ENCODE measurements at regions not wholly inside any gene's neighbourhood (a gene's known extent, or its start where the extent isn't known, plus 50 kb on each side); places are given as distances from the start of the nearest gene placed in this dataset.
A peak's percentile ranks its signal among the peaks of the same experiment; 100 is the strongest.

GRCh38 chr3:65030014-65030627 lies 342.3 kb upstream of the ADAMTS9 start:
- Histone ChIP-seq H2AFZ (ENCODE audit: low read depth, low read length) (no peak overlapping the region), H3K36me3 (ENCODE audit: insufficient read depth, low read length) (no peaks in the 10 kb centered on the region), H4K20me1 (ENCODE audit: insufficient read depth, low read length) (no peaks in the 10 kb centered on the region), H3K27ac (ENCODE audit: low read depth, low read length) (no peak overlapping the region), H3K4me3 (ENCODE audit: insufficient read depth, low read depth, low read length) (no peak overlapping the region), H3K4me1 (ENCODE audit: insufficient read depth, low read length) (peaks cover 11% of the 10 kb centered on the region), H3K27me3 (ENCODE audit: insufficient read depth, low read length) (no peaks in the 10 kb centered on the region), H3K9me3 (ENCODE audit: insufficient read depth, low read depth, low read length) (no peaks in the 10 kb centered on the region), H3K79me2 (ENCODE audit: insufficient read depth, low read length) (no peaks in the 10 kb centered on the region), H3K9ac (ENCODE audit: low read length) (no peak overlapping the region), H3K4me2 (ENCODE audit: low read length) (peak overlapping the region; percentile 63)
- Mint-ChIP-seq H3K9me3 (ENCODE audit: unreplicated experiment) (peaks cover 2% of the 10 kb centered on the region), H3K36me3 (ENCODE audit: low read depth, unreplicated experiment) (no peaks in the 10 kb centered on the region), H3K27me3 (ENCODE audit: low read depth, unreplicated experiment) (no peaks in the 10 kb centered on the region), H3K4me3 (ENCODE audit: unreplicated experiment) (no peak overlapping the region), H3K4me1 (ENCODE audit: low read depth, unreplicated experiment) (peaks cover 23% of the 10 kb centered on the region), H3K27ac (ENCODE audit: unreplicated experiment) (peak overlapping the region; percentile 75)
- no peak for DNase-seq (ENCODE audit: low read depth)
- no peak for FAIRE-seq
- TF ChIP-seq EZH2 (IDR thresholded peaks at IDR 0.05; ENCODE audit: insufficient read depth, low read length): no peak
- TF ChIP-seq CTCF (IDR thresholded peaks at IDR 0.05; ENCODE audit: insufficient read depth, low read depth, low read length): no peak

- Mint-ChIP-seq H3K27ac (ENCODE audit: unreplicated experiment) (no peak overlapping the region), H3K4me3 (ENCODE audit: unreplicated experiment) (no peak overlapping the region), H3K36me3 (ENCODE audit: low read depth, unreplicated experiment) (no peaks in the 10 kb centered on the region), H3K27me3 (ENCODE audit: low read depth, unreplicated experiment) (no peaks in the 10 kb centered on the region), H3K4me1 (ENCODE audit: low read depth, unreplicated experiment) (peaks cover 23% of the 10 kb centered on the region), H3K9me3 (ENCODE audit: unreplicated experiment) (peaks cover 2% of the 10 kb centered on the region)
- Histone ChIP-seq H3K36me3 (ENCODE audit: insufficient read depth, low read length) (no peaks in the 10 kb centered on the region), H2AFZ (ENCODE audit: low read depth, low read length) (no peak overlapping the region), H3K79me2 (ENCODE audit: insufficient read depth, low read length) (no peaks in the 10 kb centered on the region), H4K20me1 (ENCODE audit: insufficient read depth, low read length) (no peaks in the 10 kb centered on the region), H3K4me1 (ENCODE audit: insufficient read depth, low read length) (peaks cover 11% of the 10 kb centered on the region), H3K27me3 (ENCODE audit: insufficient read depth, low read length) (no peaks in the 10 kb centered on the region), H3K4me2 (ENCODE audit: low read length) (no peak overlapping the region), H3K9ac (ENCODE audit: low read length) (no peak overlapping the region), H3K27ac (ENCODE audit: low read depth, low read length) (no peak overlapping the region), H3K9me3 (ENCODE audit: insufficient read depth, low read depth, low read length) (no peaks in the 10 kb centered on the region), H3K4me3 (ENCODE audit: insufficient read depth, low read depth, low read length) (no peak overlapping the region)
- no peak for TF ChIP-seq EZH2 (IDR thresholded peaks at IDR 0.05; ENCODE audit: insufficient read depth, low read length)
- TF ChIP-seq CTCF (IDR thresholded peaks at IDR 0.05; ENCODE audit: insufficient read depth, low read depth, low read length): no peak
- DNase-seq (ENCODE audit: low read depth): no peak
- FAIRE-seq: no peak
These were observed 341.3 kb upstream of the ADAMTS9 start for GRCh38 chr3:65029130-65029529.

GRCh38 chr3:65028024-65028423 lies 340.2 kb upstream of the ADAMTS9 start:
- Histone ChIP-seq H3K36me3 (ENCODE audit: insufficient read depth, low read length) (no peaks in the 10 kb centered on the region), H3K79me2 (ENCODE audit: insufficient read depth, low read length) (no peaks in the 10 kb centered on the region), H3K27ac (ENCODE audit: low read depth, low read length) (no peak overlapping the region), H3K9me3 (ENCODE audit: insufficient read depth, low read depth, low read length) (no peaks in the 10 kb centered on the region), H2AFZ (ENCODE audit: low read depth, low read length) (no peak overlapping the region), H3K4me3 (ENCODE audit: insufficient read depth, low read depth, low read length) (no peak overlapping the region), H4K20me1 (ENCODE audit: insufficient read depth, low read length) (no peaks in the 10 kb centered on the region), H3K4me1 (ENCODE audit: insufficient read depth, low read length) (peaks cover 11% of the 10 kb centered on the region), H3K9ac (ENCODE audit: low read length) (no peak overlapping the region), H3K27me3 (ENCODE audit: insufficient read depth, low read length) (no peaks in the 10 kb centered on the region), H3K4me2 (ENCODE audit: low read length) (no peak overlapping the region)
- no peaks in the 10 kb centered on the region for H3K36me3 Mint-ChIP-seq (ENCODE audit: low read depth, unreplicated experiment)
- H3K4me3 Mint-ChIP-seq (ENCODE audit: unreplicated experiment): no peak overlapping the region
- DNase-seq (ENCODE audit: low read depth) (no peak), FAIRE-seq (no peak)
- TF ChIP-seq CTCF (IDR thresholded peaks at IDR 0.05; ENCODE audit: insufficient read depth, low read depth, low read length): no peak
- TF ChIP-seq EZH2 (IDR thresholded peaks at IDR 0.05; ENCODE audit: insufficient read depth, low read length): no peak
- no peak overlapping the region for H3K27ac Mint-ChIP-seq (ENCODE audit: unreplicated experiment)
- peaks cover 2% of the 10 kb centered on the region for H3K9me3 Mint-ChIP-seq (ENCODE audit: unreplicated experiment)
- no peaks in the 10 kb centered on the region for H3K27me3 Mint-ChIP-seq (ENCODE audit: low read depth, unreplicated experiment)
- peaks cover 15% of the 10 kb centered on the region for H3K4me1 Mint-ChIP-seq (ENCODE audit: low read depth, unreplicated experiment)
